Fibroblast of the aortic adventitia (primary cell): ENCODE measurements at regions not wholly inside any gene's neighbourhood (a gene's known extent, or its start where the extent isn't known, plus 50 kb on each side); places are given as distances from the start of the nearest gene placed in this dataset.

ENCODE experiments used
- DNase-seq: peaks from one replicate; pipeline ENCODE4 v3.0.0-alpha.2; 2010; ENCODE audit warnings: low read depth
- H3K4me3 ChIP-seq: 2 replicates; pipeline ENCODE4 v1.5.1; 2011; ENCODE audit warnings: low read depth, mild to moderate bottlenecking, control low read depth, low read length, moderate library complexity
- CTCF ChIP-seq: IDR thresholded peaks from 2 replicates; pipeline ENCODE4 v1.5.1; 2011; ENCODE audit warnings: mild to moderate bottlenecking, low read length, control low read depth, inconsistent platforms; ENCODE audit not compliant: insufficient read depth

GRCh38 chr9:13814647-13815400, 499.1 kb downstream of the NFIB start:
- no peak overlapping the region for H3K4me3 ChIP-seq
- no peak for TF ChIP-seq CTCF
- no peak for DNase-seq

- no peak overlapping the region for H3K4me3 ChIP-seq
- no peak for DNase-seq
- no peak for TF ChIP-seq CTCF
Measured at GRCh38 chr9:13811876-13812275, 502.1 kb downstream of the NFIB start.

GRCh38 chr9:13810510-13810909, 503.4 kb downstream of the NFIB start:
- no peak overlapping the region for H3K4me3 ChIP-seq
- TF ChIP-seq CTCF = no peak
- DNase-seq = peak; percentile 67

- DNase-seq = no peak
- no peak for TF ChIP-seq CTCF
- H3K4me3 ChIP-seq = no peak overlapping the region
Measured at GRCh38 chr9:13809401-13809800, 504.5 kb downstream of the NFIB start.

GRCh38 chr9:13807118-13807517, 506.8 kb downstream of the NFIB start:
- no peak overlapping the region for H3K4me3 ChIP-seq
- no peak for TF ChIP-seq CTCF
- DNase-seq = no peak

GRCh38 chr9:13806714-13807113, 507.2 kb downstream of the NFIB start:
- TF ChIP-seq CTCF = no peak
- no peak for DNase-seq
- no peak overlapping the region for H3K4me3 ChIP-seq

- H3K4me3 ChIP-seq = no peak overlapping the region
- TF ChIP-seq CTCF = no peak
- DNase-seq = no peak
Measured at GRCh38 chr9:13805546-13805945, 508.4 kb downstream of the NFIB start.
